ENCODE measurements at regions not wholly inside any gene's neighbourhood (a gene's known extent, or its start where the extent isn't known, plus 50 kb on each side); places are given as distances from the start of the nearest gene placed in this dataset.
"Not testable (repeated sequence)": the region's sequence is repeated elsewhere in the genome, so short reads cannot be mapped to it uniquely, and the experiment has no call there.

- TF ChIP-seq JUN (IDR thresholded peaks at IDR 0.05; ENCODE audit: borderline replicate concordance, insufficient read depth, insufficient read length, low read depth) (no peak), GATA2 (IDR thresholded peaks at IDR 0.05; ENCODE audit: insufficient read depth, insufficient read length, low read depth, low read length) (no peak), FOS (IDR thresholded peaks at IDR 0.05; ENCODE audit: borderline replicate concordance, insufficient read depth, low read length) (no peak), MAX (IDR thresholded peaks at IDR 0.05; ENCODE audit: insufficient read depth, insufficient read length) (no peak), POLR2A (IDR thresholded peaks at IDR 0.05; ENCODE audit: low read depth, low read length) (no peak), EZH2 (IDR thresholded peaks at IDR 0.05; ENCODE audit: borderline replicate concordance, low read depth, low read length, severe bottlenecking) (no peak), POLR2AphosphoS5 (IDR thresholded peaks at IDR 0.05; ENCODE audit: insufficient read depth, low read depth, low read length) (no peak), CTCF (IDR thresholded peaks at IDR 0.05; ENCODE audit: extremely low read depth in 1 of 2, insufficient read depth in 1 of 2, low read depth in 1 of 2, low read length in 2 of 2) (no peak), MYC (IDR thresholded peaks at IDR 0.05; ENCODE audit: low read depth, low read length) (no peak)
- H3K4me1 ChIP-seq (ENCODE audit: control insufficient read depth, extremely low read depth, insufficient read depth, low read length): no peaks in the 10 kb centered on the region
- POLR2A ChIA-PET: no interaction called here
- no peaks in the 10 kb centered on the region for H4K20me1 ChIP-seq (replicated peaks; ENCODE audit: control insufficient read depth, extremely low read depth, insufficient read depth, low read length)
- H3K79me2 ChIP-seq (ENCODE audit: control insufficient read depth, insufficient read depth, low read length): no peaks in the 10 kb centered on the region
- no peak overlapping the region for H2AFZ ChIP-seq (ENCODE audit: low read depth, low read length)
- H3K36me3 ChIP-seq (ENCODE audit: control insufficient read depth in 2 of 2, extremely low read depth in 1 of 2, insufficient read depth in 2 of 2, low read length in 2 of 2): no peaks in the 10 kb centered on the region
- no TSS peak for BruUV-seq (replicated peaks)
- no peaks in the 10 kb centered on the region for H3K27me3 ChIP-seq (ENCODE audit: control insufficient read depth in 2 of 2, insufficient read depth in 2 of 2, low read length in 2 of 2)
- CTCF ChIA-PET: no interaction called here
- intact Hi-C loops (cut with micrococcal nuclease) (no loop called here), dilution Hi-C loops (cut with MboI; ENCODE audit: extremely low pct_ligation_motif_present, low sequenced_read_pairs) (no loop called here)
- no peak overlapping the region for H3K4me2 ChIP-seq (ENCODE audit: insufficient read depth, low read length)
- peaks cover 2% of the 10 kb centered on the region for H3K9me3 ChIP-seq (replicated peaks; ENCODE audit: control insufficient read depth, insufficient read depth, low read length)
- no peak overlapping the region for H3K9ac ChIP-seq (replicated peaks; ENCODE audit: extremely low read depth, insufficient read depth, low read length)
- FAIRE-seq: no peak
- H3K27ac ChIP-seq (ENCODE audit: insufficient read depth, low read depth, low read length): no peak overlapping the region
- no peaks in the 10 kb centered on the region for H3K9me1 ChIP-seq (replicated peaks; ENCODE audit: control insufficient read depth, extremely low read depth, insufficient read depth, low read length)
- DNase-seq (ENCODE audit: low read depth, low spot score): no peak
- no peak overlapping the region for H3K4me3 ChIP-seq (replicated peaks in 1 of 3; ENCODE audit: insufficient read depth in 1 of 3, low read depth in 1 of 3, low read length in 3 of 3)
Measured at GRCh38 chr6:68122032-68122431, 513.0 kb upstream of the ADGRB3 start.

- dilution Hi-C loops (cut with MboI; ENCODE audit: extremely low pct_ligation_motif_present, low sequenced_read_pairs): not testable (repeated sequence)
Measured at GRCh38 chr6:68120954-68121353, 514.1 kb upstream of the ADGRB3 start.

More at GRCh38 chr6:68120954-68121353, 514.1 kb upstream of the ADGRB3 start:
- H3K9me3 ChIP-seq (replicated peaks; ENCODE audit: control insufficient read depth, insufficient read depth, low read length); POLR2A ChIA-PET; CTCF ChIA-PET; H3K36me3 ChIP-seq (ENCODE audit: control insufficient read depth in 2 of 2, extremely low read depth in 1 of 2, insufficient read depth in 2 of 2, low read length in 2 of 2); H3K9me1 ChIP-seq (replicated peaks; ENCODE audit: control insufficient read depth, extremely low read depth, insufficient read depth, low read length); FAIRE-seq; H3K79me2 ChIP-seq (ENCODE audit: control insufficient read depth, insufficient read depth, low read length); H4K20me1 ChIP-seq (replicated peaks; ENCODE audit: control insufficient read depth, extremely low read depth, insufficient read depth, low read length); DNase-seq (ENCODE audit: low read depth, low spot score); H3K4me1 ChIP-seq (ENCODE audit: control insufficient read depth, extremely low read depth, insufficient read depth, low read length); H3K4me3 ChIP-seq (replicated peaks in 1 of 3; ENCODE audit: insufficient read depth in 1 of 3, low read depth in 1 of 3, low read length in 3 of 3); H3K9ac ChIP-seq (replicated peaks; ENCODE audit: extremely low read depth, insufficient read depth, low read length); intact Hi-C loops (cut with micrococcal nuclease); H3K27ac ChIP-seq (ENCODE audit: insufficient read depth, low read depth, low read length); H3K4me2 ChIP-seq (ENCODE audit: insufficient read depth, low read length); H3K27me3 ChIP-seq (ENCODE audit: control insufficient read depth in 2 of 2, insufficient read depth in 2 of 2, low read length in 2 of 2); H2AFZ ChIP-seq (ENCODE audit: low read depth, low read length); BruUV-seq (replicated peaks): not testable (repeated sequence)

Measured in endothelial cell of umbilical vein (primary cell).